ENCODE measurements at regions not wholly inside any gene's neighbourhood (a gene's known extent, or its start where the extent isn't known, plus 50 kb on each side); places are given as distances from the start of the nearest gene placed in this dataset.

DNA sequence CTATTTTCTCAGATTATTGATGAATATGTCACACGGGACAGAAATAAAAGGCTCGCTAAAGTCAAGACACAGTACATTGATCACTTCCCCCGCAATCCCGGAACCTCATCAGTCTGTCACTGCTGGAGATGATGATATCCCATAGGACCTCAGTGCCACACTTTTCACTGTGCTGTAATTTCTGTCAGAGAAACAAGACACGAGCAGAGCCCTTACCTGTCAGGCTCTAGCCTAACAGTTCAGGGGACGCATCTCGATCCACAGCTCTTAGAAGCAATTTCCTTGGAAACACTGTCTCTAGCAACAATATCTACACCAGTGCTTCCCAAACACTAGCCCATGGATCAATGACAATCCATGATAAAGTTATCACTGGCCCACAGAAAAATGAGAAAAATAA lies 140.0 kb downstream of the GRIN2B start:
- DNase-seq (ENCODE audit: low spot score), result no peak

DNA sequence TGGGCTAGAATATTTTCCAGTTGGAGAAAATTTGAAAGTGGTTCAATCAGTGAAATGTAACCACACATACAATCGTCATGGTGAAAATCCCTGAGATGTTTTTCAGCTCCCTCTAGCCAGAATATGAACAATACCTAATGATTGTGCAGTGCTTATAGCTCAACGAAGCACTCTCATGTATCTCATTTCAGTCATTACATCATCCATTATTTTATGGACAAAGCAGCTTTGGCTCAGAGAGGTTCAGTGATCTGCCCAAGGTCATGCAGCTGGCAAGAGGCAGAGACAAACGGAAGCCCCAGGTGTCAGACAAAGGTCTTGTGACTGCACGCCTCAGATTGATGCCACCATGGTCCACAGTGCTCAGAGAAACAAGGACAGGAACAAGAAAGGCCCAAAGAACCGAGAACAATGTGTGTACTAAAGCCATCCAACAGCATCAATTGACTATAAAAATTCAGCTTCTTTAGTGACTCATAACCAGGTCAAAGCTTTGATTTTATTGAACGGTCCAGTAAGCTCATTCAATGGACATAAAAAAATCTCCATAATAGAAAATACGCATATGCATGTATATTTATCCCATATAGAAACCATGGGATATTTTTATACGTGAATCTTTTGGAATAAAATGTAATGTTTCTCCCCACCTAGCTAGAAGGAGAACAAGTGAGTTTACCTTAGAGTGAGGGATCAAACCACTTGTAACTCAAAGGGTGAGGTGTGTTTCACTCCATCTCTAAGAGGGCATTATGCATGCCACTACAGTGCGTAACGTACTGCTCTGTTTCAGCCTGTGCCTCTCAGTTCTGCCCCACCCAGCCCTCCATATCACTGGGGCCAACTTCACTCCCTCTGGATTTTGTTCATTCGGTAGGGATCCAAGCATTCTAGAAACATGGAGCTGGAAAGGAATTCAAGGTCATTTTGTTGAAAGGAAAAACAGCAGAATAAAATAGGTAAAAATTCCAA lies 141.8 kb downstream of the GRIN2B start:
- no peak for DNase-seq (ENCODE audit: low spot score)

DNA sequence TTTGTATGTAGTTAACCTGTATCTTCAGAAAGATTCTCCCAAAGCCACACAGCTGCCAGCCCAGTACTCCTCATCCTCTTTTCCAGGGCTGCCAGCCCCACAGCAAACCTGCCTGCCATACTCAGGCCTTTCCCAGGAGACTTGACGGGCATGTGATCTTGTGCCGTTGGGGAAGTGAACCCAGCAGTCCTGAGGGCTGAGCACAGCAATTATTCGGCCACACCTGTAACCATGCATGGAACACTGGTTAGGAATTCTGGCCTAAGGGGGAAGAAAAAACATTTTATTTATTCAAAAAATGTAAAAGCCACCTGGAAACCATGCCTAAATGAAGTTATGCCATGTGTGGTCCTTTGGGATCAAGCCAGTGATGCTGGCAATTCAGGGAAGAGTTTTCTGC lies 145.3 kb downstream of the GRIN2B start:
- DNase-seq (ENCODE audit: low spot score), result no peak

DNA sequence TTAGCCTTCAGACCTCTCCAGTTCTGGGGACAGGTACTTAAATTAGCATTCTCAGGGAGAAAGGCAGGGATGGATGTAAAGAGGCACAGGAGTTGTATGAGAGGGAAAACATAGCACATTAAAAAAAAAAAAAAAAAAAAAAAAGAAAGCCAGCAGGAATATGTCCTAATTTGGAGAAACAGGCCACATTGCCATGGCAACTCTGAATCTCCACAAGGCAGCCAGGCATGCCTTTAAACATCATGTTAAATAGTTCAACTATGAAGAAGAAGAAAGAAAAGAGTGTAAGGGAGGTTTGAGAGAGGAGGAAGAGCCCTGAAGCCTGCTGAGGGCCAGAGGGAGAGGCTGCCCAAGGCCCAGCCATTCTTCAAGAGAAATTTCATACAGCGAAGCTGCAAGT lies 145.8 kb downstream of the GRIN2B start:
- DNase-seq (ENCODE audit: low spot score), result no peak

DNA sequence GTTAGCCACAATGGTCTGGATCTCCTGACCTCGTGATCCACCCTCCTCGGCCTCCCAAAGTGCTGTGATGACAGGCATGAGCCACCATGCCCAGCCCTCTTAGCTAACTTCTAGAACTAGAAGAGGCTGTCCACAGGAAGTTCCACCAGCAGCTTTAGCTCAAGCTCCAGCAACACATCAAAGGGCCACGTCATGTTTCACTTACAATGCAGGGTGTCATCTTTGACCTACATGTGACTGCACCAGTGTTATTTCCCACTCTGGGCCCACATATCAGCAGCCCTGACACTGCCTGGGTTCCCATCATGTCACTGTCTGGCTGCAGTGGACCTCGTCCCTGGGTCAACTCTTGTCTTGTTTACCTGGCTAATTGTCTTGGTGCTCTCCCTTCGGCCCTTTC lies 147.2 kb downstream of the GRIN2B start:
- DNase-seq (ENCODE audit: low spot score), result no peak

DNA sequence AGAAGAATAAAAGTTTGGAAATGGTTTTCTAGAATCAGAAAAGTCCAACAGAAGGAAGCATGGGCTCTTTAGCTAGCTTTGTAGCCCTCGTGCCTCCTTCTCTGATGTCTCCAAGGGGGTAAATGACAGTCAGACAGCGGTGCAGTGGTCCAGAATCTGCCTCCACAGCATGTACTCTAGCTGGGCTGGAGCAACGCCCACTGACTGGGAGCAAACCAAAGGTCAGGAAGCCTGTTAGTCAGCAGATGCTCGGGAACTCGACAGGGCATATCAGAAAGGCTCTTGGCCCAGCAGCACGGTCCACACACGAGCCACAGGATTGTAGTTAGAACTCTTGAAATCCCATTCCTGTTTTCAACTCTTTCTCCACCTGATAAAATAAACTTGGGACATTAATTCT lies 164.3 kb downstream of the GRIN2B start:
- peak; percentile 64 for DNase-seq (ENCODE audit: low spot score)

DNA sequence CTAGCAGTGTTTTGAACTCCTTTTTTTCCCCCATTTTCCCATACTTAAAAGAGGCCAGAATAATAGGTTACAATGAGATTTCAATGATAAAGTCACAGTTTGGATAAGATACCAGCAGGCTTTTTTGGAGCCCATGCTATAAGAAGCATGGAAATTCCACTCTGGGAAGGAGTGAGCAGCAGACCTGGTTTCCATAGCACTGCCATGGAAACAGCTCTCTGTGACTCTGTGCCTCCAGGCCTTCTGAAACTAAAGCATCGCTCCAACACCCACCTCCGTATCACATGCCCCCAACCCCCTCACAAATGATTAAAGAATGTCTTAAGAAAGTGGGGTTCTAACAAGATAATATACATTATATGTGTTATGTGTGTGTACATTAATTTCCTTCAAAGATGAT lies 165.0 kb downstream of the GRIN2B start:
- DNase-seq (ENCODE audit: low spot score), result peak; percentile 30

DNA sequence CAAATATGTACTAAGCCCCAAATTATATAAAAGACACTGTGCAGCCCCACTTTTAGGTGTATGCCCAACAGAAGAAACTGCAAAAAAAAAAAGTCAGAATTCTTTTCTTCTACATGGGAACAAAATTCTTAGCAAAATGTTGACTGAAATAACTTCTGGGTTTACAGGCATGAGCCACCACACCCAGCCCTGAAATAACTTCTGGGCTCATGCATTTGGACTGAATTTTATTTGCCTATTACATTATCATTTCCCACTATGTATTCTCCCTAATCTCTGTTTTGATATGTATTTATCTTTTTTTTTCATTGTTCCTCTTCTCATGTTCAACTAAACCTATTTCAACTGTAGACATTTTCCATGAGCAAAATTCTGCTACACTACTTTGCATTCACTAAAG lies 169.2 kb downstream of the GRIN2B start:
- DNase-seq (ENCODE audit: low spot score), result no peak

DNA sequence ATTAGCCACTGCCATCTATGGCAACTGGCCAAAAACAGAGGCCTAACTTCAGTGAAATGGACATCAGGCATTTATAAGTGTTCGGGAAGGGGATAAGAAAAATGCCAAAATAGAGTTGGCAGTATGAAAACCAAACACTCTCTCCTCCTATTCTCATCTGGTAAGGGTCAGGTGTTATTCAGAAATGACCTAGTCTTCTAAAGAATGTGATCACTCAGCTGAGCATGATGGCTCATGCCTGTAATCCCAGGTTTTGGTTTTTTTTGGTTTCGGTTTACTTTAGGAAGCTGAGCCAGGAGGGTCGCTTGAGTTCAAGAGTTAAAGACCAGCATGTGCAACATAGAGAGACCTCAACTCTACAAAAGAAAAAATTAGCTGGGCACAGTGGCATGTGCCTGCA lies 170.3 kb downstream of the GRIN2B start:
- DNase-seq (ENCODE audit: low spot score), result peak; percentile 86

DNA sequence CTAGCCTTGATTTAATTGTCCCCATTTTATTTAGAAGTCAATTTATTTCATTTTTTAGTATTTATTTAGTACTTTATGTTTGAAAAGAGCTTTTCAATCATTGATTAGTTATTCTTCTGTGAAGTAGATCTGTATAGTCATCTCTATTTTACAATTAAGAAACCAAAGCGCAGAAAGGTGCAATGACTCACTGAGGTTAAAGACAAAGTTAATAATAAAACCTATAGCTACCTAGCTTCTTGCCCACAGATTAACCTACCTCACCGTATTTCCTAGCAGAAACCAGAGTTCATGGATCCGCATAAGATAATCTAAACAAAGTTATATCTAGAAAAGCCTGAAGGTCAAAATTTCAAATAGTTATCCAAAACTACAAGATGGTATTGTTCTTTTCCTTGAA lies 176.4 kb downstream of the GRIN2B start:
- peak; percentile 75 for DNase-seq (ENCODE audit: low spot score)

DNA sequence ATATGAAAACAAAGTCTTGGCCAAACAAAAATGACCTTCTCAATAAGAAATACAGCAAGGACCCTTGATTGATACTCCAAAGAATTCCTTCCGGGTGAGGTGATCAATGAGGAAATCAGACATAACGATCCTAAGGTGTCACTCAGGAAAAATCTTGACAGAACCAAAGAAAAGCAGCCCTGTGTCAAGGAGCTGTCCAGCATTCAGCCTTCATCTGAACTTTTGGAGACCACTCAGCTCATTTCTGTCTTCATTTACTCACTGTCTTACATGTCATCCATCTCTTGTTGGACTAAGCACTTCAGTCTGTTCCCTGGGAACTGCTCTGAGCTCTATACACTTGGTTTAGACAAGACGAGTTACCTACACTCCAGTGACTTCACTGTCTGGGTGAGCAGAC lies 179.9 kb downstream of the GRIN2B start:
- no peak for DNase-seq (ENCODE audit: low spot score)

DNA sequence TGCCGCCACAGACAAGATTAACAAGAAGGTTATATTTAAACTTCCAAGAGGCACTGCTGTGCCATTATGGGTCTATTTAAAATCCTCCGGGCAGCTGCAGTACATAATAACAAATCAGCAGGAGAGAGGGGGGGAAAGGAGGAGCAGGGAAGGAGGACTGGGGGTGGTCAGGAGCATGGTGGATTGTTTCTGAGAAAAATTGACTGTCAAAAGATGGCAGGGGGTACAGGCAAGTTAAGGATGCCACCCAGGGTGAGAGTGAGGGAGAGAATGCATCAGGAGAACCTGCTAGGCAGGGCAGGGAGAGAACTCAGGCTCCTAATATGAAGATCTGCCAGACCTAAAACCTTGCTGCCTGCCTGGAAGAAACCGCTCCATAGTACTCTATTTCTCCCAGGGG lies 181.8 kb downstream of the GRIN2B start:
- DNase-seq (ENCODE audit: low spot score), result no peak

DNA sequence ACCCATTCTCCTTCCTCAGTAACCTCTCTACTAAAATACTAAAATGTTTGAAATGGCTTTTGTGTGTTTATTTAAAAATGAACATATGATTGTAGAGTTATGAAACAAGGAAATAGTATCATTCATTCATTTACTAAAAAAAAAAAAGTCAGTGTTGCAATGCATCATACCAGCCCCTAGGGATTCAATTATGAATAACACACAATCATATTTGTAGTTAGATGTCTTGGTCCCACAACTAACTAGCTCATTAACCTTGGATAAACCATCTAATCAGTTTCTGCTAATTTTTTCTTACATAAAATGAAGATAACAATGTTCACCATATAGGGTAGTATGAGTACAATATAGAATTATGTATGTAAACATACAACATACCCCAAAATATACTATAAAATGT lies 183.2 kb downstream of the GRIN2B start:
- DNase-seq (ENCODE audit: low spot score), result no peak

DNA sequence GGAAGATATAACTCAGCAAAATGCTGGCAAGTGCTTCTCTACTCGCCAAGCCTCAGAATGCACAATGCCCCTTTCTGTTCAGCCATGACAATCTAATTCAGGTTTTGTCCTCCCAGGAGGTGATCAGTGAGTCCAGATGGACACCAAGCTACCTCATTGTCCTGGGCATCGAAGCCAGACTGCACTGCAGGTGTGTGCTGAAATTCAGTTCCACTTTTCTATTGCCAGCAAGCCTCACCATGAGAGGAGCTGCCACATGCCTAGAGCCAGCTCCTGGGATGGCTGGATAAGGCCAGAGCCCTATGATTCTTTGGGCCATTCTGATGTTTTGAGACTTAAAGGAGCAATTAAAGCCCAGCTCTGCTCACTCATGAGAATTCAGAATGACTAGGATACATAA lies 186.7 kb downstream of the GRIN2B start:
- no peak for DNase-seq (ENCODE audit: low spot score)

DNA sequence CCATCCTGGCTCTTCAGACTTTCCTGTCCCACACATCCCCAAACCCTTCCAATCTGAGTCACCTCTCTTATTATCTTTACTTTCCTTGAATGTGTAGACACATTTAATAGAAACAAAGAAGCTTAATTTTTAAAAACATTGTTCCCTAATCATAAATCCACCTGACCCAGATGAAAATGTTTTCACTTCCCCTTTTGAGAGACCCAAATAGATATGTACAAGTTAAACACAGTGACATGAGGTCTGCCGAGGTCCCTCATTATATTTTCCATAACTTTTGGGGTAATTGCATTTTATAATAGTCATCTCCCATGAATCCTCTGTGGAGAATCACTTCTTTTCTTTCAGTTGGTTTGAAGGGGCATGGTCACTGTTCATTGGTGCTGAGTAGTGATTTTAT lies 191.1 kb downstream of the GRIN2B start:
- no peak for DNase-seq (ENCODE audit: low spot score)

DNA sequence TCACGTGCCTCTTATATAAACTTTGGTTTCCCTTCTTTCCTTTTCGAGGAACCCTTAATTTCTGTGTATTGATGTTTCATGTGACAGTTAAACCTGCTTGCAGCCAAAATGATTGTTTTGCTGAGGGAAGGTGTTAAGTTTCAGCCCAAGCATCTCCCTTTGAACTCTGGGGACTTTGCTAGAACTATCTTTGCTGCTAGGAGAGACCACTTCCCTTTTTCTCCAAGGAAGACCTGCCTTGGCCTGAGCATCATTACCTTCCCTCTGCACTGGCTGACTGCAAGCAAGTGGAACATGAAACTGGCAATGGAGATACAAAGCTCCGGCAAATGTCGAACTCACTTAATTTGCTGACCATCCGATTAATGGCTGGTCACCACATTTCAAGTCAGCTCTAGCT lies 192.8 kb downstream of the GRIN2B start:
- DNase-seq (ENCODE audit: low spot score), result no peak

DNA sequence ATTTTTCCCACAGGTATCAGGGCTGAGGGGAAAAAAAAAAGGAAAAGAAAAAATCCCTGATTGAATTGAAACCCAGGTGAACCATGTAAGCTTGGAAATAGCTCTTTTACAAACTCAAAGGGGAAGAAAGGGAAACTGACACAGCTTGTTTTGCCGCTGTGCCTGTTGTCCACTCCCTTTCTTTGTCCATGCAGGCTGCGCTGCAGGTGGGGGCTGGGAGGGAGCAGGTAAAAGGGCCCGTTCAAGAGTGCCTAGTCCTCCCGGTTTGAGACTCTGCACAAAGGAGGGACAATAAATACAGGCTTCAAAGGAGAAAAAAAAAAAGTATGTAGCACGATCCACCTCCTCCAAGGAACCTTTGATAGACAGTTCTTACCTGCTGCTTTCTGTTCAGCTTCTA lies 194.8 kb downstream of the GRIN2B start:
- DNase-seq (ENCODE audit: low spot score), result no peak

DNA sequence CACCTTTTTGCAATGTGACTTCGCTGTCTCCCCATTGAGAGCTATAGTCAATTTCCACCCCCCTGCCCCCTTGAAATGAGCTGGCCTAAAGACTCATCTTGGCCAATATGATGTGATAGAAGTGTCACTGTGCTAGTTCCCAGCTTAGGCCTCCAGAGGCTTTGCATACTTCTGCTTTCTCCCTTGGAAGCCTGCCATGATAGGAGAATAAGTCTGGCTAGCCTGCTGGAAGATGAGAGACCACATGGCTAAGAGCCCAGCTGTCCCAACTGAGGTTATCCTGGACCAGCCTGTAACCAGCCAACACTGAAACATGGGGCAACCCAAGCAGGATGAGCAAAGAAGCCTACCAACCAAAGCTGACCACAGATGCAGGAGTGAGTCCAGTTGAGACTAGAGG lies 196.9 kb downstream of the GRIN2B start:
- DNase-seq (ENCODE audit: low spot score), result no peak

DNA sequence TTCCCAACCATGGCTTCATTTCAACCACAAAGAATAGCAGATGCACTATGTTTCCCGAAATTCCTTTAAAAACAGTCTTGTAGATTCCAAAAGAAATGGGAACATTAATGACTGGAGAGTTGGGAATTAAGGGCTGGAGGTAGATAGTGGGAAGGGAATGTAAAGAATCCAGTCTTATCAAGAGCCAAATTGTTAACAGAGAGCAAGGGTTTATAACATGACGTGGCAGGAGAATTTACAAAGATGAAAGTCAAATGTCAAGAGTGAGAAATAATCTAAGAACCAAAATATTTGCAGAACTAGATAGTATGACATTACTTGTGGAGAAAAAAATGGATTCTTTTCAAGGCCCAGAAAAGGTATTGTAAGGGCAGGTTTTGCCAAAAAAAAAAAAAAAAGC lies 200.9 kb downstream of the GRIN2B start:
- DNase-seq (ENCODE audit: low spot score), result no peak

DNA sequence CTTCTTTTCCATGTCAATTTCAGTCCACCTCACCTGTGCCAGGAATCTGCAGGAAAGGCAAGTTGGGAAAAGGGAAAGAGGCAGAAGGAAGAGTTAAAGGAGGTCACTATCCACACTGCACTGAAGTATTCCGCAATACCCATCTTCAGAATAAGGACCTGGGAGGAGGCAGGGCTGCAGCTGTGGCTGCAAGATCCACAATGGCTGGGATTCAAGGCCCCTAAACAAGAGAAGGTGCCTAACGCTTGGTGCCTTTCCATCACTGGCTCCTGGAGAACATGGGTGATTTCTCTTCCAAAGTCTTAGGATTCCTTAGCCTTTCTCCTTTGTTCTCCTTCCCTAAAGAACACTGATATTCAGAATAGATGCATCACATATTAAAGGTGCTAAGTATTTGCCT lies 204.0 kb downstream of the GRIN2B start:
- DNase-seq (ENCODE audit: low spot score), result no peak

DNA sequence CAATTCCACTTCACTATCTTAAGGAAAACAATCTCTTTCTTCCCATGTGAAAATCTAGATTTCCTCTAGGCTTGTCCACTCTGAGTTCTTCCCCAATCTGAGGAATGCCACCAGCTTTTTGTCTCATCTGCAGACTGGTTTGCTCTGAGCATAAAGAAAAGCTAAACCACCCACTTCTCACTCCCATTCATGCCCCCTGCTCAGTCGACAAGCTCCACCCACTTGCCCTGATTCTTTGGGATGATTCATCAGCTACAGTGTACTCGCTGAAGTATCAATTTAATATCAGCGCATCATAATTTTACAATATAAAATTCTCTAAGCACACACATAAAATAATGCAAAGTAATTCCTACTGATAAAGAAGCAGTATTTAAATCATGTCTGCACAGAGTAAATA lies 209.1 kb downstream of the GRIN2B start:
- no peak for DNase-seq (ENCODE audit: low spot score)

DNA sequence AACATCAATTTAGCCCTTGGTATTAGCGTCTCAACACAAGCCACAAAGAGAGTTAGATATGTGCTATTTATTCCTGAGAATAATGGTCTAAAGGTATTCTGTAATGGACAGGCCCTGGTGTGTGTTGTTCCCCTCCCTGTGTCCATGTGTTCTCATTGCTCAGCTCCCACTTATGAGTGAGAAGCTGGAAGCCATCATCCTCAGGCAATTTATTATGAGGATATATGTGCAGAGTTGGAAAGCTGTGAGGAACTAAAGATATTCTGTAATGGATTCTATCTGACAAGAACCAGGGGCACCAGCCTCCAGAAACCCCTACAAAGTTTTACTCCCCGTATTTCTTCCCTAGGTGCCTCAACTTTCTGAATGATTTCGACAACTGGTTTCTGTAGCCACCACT lies 210.8 kb downstream of the GRIN2B start:
- DNase-seq (ENCODE audit: low spot score), result no peak

DNA sequence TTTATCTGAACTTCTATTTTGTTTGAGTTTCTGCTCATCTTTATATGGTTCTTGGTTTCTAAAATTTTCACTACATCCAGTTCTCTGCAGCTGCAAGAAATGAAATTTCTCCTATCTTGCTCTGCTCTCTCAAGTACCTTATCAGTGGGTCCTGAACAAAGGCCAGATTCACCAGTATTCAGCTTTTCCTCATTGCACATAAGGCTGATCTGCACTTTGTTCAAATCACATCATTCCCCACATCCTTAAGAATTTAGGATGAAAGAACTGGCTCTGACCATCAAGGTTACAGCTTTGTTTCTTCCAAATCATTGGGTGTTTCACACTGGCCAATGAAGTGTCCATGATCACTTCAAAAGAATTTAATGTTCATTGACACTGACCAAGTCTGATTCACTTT lies 211.4 kb downstream of the GRIN2B start:
- DNase-seq (ENCODE audit: low spot score), result no peak

DNA sequence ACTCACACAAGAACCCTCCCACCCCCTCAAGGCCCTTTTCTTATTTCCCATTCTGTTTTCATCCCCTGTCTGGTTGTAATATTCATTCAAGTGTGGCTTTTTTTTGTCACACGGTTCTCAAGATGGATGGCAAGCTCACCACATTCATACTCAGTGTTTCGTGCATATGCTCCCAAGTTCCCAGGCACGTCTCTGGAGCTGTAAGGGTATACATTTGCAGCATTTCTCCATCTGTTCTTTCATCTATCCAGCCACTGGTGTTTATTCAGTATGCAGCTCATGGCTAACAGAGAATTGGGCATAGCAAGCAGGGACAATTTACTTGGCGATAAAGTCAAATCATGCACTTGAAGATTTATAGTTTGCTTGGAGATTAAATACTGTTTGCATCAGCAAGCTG lies 212.1 kb downstream of the GRIN2B start:
- DNase-seq (ENCODE audit: low spot score), result no peak

Data from kidney tubule cell (primary cell).